Lower leg skin (tissue), 4 donors: ENCODE measurements at regions not wholly inside any gene's neighbourhood (a gene's known extent, or its start where the extent isn't known, plus 50 kb on each side); places are given as distances from the start of the nearest gene placed in this dataset.

Experiments
- DNase-seq, 2 donors: peaks; one replicate each; pipeline ENCODE4 v3.0.0-alpha.2; 2019; ENCODE audit warnings: low spot score in 2 of 2
- H3K4me3 ChIP-seq: fragments of 200-600 bp; sonication (generic); 2 replicates; pipeline ENCODE4 v1.5.1; 2017; ENCODE audit warnings: mild to moderate bottlenecking, low read depth; ENCODE audit not compliant: poor library complexity, severe bottlenecking
- CTCF ChIP-seq, 3 donors: fragments of 450-650 bp; IDR thresholded peaks; one replicate each; pipeline ENCODE4 v1.5.1; 2016; ENCODE audit warnings: antibody characterized with exemption in 3 of 3, mild to moderate bottlenecking in 3 of 3, moderate library complexity in 2 of 3
- POLR2A ChIP-seq, 2 donors: fragments of 450-650 bp; IDR thresholded peaks; one replicate each; pipeline ENCODE4 v1.6.1; 2016 to 2017; ENCODE audit warnings: antibody characterized with exemption in 2 of 2, mild to moderate bottlenecking in 1 of 2, moderate library complexity in 1 of 2
- WGBS, 2 donors: methylation state at CpG; one replicate each; pipeline ENCODE4 v1.1.5; 2018; 5-methylcytosine and 5-hydroxymethylcytosine counted together
- intact Hi-C: fragments of 100-400 bp; cut with DNase I; formaldehyde crosslinking; loops from one replicate; pipeline ENCODE4 v1.15.0; 2023; ENCODE audit warnings: low total_unique reads

DNA sequence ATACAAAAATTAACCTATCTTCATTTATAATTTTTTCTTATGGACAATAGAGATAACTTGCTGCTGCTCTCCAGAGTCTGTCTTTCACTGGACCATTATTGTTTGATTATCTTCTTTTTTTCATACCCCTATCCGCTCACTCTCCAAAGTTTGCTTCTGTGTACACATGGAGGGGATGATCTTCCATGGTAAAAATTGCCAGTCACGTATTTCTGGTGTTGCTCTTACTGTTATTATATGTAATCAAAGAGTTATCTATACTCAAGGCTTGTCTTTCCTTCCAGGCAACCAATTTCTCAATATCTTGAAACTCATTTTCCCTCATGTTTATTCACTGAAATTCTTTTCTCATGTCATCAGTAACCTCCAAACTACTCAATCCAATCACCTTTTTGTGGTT lies 817.8 kb upstream of the NECTIN3 start:
- TF ChIP-seq CTCF (IDR thresholded peaks at IDR 0.05) (no peak), POLR2A (IDR thresholded peaks at IDR 0.05) (no peak)

DNA sequence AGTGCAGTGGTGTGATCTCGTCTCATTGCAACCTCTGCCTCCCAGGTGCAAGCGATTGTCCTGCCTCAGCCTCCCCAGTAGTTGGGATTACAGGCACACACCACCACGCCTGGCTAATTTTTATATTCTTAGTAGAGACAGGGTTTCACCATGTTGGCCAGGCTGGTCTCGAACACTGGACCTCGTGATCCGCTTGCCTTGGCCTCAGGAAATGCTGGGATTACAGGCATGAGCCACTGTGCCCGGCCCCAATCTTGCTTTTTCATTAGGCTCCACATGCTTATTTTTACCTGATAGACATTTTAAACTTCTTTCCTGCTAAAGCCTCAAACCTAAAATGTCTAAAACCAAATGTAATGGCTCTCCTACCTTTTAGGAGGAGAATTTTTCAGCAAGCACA lies 817.0 kb upstream of the NECTIN3 start:
- 84 to 86% methylated on average over 7 of the region's 7 CpGs for WGBS, 2 donors
- no peak for DNase-seq
- TF ChIP-seq POLR2A (IDR thresholded peaks at IDR 0.05) (no peak), CTCF (IDR thresholded peaks at IDR 0.05) (no peak)
- intact Hi-C loops = no loop called here
- H3K4me3 ChIP-seq = no peak overlapping the region

More for the DNA sequence above, 817.8 kb upstream of the NECTIN3 start:
- 79 to 80% methylated on average over 2 of the region's 2 CpGs for WGBS, 2 donors
- intact Hi-C loops = no loop called here
- DNase-seq = no peak
- H3K4me3 ChIP-seq = no peak overlapping the region

DNA sequence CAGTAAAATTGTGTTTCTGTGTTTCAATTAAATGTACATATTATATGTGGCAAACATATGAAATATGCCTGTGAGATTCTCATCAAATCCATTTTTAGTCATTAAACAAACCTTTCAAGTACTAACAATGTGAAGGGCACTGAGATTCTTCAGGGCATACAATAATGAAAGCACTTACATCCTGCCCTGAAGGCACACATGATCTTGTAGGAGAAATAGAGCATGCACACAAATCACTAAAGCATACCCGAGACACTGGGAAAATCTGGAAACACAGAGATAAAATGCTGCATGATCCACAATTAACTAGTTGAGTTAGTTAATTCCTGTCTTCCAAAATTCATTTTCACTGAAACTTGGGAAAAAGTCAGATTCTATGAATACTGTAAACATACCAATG lies 810.5 kb upstream of the NECTIN3 start:
- 36 to 53% methylated on average over 1 of the region's 1 CpG for WGBS, 2 donors
- TF ChIP-seq POLR2A (IDR thresholded peaks at IDR 0.05) (no peak), CTCF (IDR thresholded peaks at IDR 0.05) (no peak)
- no peak overlapping the region for H3K4me3 ChIP-seq
- DNase-seq = no peak
- intact Hi-C loops = no loop called here

- no peak overlapping the region for H3K4me3 ChIP-seq
- TF ChIP-seq POLR2A (IDR thresholded peaks at IDR 0.05) (no peak), CTCF (IDR thresholded peaks at IDR 0.05) (no peak)
- 73 to 74% methylated on average over 4 of the region's 4 CpGs for WGBS, 2 donors
- intact Hi-C loops = no loop called here
- no peak for DNase-seq
These were observed 808.7 kb upstream of the NECTIN3 start for GRCh38 chr3:110262896-110263295.

- TF ChIP-seq CTCF (IDR thresholded peaks at IDR 0.05) = no peak
- no peak for TF ChIP-seq POLR2A (IDR thresholded peaks at IDR 0.05)
These were observed 806.3 kb upstream of the NECTIN3 start for GRCh38 chr3:110265302-110265701.

GRCh38 chr3:110267304-110267845 lies 804.2 kb upstream of the NECTIN3 start:
- no peak for DNase-seq
- intact Hi-C loops = no loop called here
- WGBS, 2 donors = 79 to 92% methylated on average over 4 of the region's 4 CpGs
- TF ChIP-seq POLR2A (IDR thresholded peaks at IDR 0.05) (no peak), CTCF (IDR thresholded peaks at IDR 0.05) (no peak)
- H3K4me3 ChIP-seq = no peak overlapping the region

More at GRCh38 chr3:110265302-110265701, 806.3 kb upstream of the NECTIN3 start:
- intact Hi-C loops = no loop called here
- 59 to 100% methylated on average over 1 of the region's 1 CpG for WGBS, 2 donors
- no peak for DNase-seq
- H3K4me3 ChIP-seq = no peak overlapping the region
